Neural crest cell (in vitro differentiated cells): ENCODE measurements at regions not wholly inside any gene's neighbourhood (a gene's known extent, or its start where the extent isn't known, plus 50 kb on each side); places are given as distances from the start of the nearest gene placed in this dataset.

Source experiments
- DNase-seq: peaks from one replicate; pipeline ENCODE4 v3.0.0; 2021; ENCODE audit warnings: low read depth, mixed read lengths, low spot score
- H3K27ac Mint-ChIP-seq: one replicate; pipeline ENCODE4 v1.8.0; 2021; ENCODE audit warnings: mild to moderate bottlenecking, mixed read lengths; ENCODE audit not compliant: unreplicated experiment
- H3K27me3 Mint-ChIP-seq: 2 replicates; pipeline ENCODE4 v1.8.0; 2021; ENCODE audit warnings: low read depth, mild to moderate bottlenecking, mixed read lengths
- H3K36me3 Mint-ChIP-seq: 2 replicates; pipeline ENCODE4 v1.8.0; 2021; ENCODE audit warnings: low read depth, mild to moderate bottlenecking, mixed read lengths
- H3K4me1 Mint-ChIP-seq: 2 replicates; pipeline ENCODE4 v1.8.0; 2021; ENCODE audit warnings: mixed read lengths
- H3K4me3 Mint-ChIP-seq: one replicate; pipeline ENCODE4 v1.8.0; 2021; ENCODE audit warnings: mild to moderate bottlenecking, mixed read lengths
- H3K9me3 Mint-ChIP-seq: 2 replicates; pipeline ENCODE4 v1.8.0; 2021; ENCODE audit warnings: mixed read lengths
- CTCF ChIP-seq: fragments of 200-600 bp; sonication (generic); conservative IDR thresholded peaks from 2 replicates; pipeline ENCODE4 v1.5.0; 2021; ENCODE audit warnings: antibody characterized with exemption, mild to moderate bottlenecking

GRCh38 chr1:58927722-58928085 lies 143.9 kb upstream of the JUN start:
- H3K4me1 Mint-ChIP-seq = no peaks in the 10 kb centered on the region
- no peaks in the 10 kb centered on the region for H3K36me3 Mint-ChIP-seq
- no peaks in the 10 kb centered on the region for H3K27me3 Mint-ChIP-seq
- no peaks in the 10 kb centered on the region for H3K9me3 Mint-ChIP-seq
- DNase-seq = no peak
- no peak for TF ChIP-seq CTCF
- H3K4me3 Mint-ChIP-seq = no peak overlapping the region
- no peak overlapping the region for H3K27ac Mint-ChIP-seq

DNA sequence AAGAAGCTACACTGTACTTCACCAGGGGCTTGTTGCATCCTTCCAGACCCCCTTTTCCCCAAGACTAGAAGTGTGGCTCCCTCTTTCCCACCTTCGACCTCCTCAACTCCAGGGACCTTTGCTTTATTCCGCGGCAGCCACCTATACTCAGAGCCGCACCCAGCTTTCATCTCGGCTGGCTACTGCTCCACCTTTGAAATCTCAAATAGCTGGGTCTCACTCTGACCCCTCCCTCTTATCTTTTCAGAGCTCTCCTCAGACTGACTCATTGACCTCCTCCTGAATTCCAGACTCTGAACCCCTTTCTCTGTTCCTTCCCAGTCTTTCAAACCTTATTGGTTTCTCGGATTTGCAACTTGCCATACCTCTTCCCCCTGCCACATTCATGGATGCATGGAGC lies 144.7 kb upstream of the JUN start:
- Mint-ChIP-seq H3K27me3 (no peaks in the 10 kb centered on the region), H3K4me3 (no peak overlapping the region), H3K27ac (no peak overlapping the region), H3K4me1 (no peaks in the 10 kb centered on the region), H3K36me3 (no peaks in the 10 kb centered on the region), H3K9me3 (peaks cover 1% of the 10 kb centered on the region)
- TF ChIP-seq CTCF = no peak
- no peak for DNase-seq

DNA sequence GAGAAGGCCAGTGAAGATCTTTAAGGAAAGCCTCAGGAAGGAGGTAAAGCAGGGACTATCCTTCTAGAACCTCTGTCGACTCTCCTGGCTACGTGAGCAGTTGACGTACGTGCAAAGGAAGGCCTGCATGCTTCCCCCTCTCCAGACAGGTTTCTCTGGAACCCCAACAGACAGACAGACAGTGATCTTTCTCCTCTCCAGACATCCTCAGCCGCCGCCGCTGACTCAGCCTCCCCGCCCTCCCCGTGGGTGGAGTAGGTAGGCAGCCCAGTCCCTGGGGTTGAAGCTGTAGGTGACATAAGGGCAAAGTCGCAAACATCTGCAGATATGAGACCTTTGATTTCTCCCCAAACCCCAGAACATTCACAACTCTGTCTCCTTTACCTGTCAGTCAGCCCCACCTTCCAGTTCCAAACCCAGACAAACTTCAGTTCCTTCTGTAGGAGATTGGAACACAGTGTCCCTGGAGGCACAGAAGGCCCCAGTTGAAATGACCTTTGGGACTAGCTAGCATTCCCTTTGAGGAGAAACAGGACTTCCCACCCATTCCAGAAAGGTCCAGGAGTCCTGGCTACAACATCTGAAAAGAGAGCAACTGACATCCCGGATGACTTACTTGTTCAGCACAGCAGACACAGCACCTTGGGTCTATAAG lies 146.0 kb upstream of the JUN start:
- no peak overlapping the region for H3K27ac Mint-ChIP-seq
- TF ChIP-seq CTCF = no peak
- peaks cover 4% of the 10 kb centered on the region for H3K9me3 Mint-ChIP-seq
- no peak overlapping the region for H3K4me3 Mint-ChIP-seq
- no peaks in the 10 kb centered on the region for H3K27me3 Mint-ChIP-seq
- H3K4me1 Mint-ChIP-seq = peaks cover 5% of the 10 kb centered on the region
- H3K36me3 Mint-ChIP-seq = no peaks in the 10 kb centered on the region
- no peak for DNase-seq

DNA sequence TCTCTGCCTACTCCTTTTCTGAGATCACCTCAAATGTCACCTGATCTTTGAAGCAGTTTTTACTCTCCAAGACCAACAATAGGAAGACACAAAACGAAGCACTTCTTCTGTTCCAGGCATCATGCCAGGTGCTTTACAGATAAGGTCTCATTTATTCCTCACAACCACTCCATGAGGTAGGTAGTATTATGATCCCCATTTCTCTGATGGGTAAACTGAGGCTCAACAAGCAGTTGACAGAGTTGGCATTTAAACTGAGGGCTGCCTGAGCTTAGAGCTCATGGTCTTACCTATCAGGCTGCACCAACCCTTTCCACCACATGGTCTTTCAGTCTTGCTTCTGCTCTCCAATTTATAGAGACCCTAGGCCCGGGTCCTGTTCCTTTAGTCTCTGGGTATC lies 147.2 kb upstream of the JUN start:
- TF ChIP-seq CTCF = no peak

DNA sequence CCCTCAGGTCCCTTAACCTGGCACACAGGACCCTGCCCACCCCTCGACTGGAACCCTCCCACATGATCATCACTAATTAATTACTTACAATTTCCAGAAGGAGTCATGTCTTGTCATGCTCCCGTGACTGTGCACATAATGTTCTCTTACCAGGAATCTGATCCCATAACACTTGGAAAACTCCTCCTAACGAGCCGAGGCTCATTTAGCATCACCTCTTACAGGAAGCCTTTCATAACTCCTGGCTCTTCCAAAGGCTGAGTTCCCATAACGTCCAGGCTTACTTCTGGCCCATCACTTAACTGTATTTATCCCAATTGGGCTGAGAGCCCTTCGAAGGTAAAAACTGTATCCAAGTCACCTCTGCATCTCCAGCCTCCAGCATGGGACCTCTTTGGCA lies 147.9 kb upstream of the JUN start:
- no peak overlapping the region for H3K27ac Mint-ChIP-seq
- H3K4me1 Mint-ChIP-seq = peaks cover 9% of the 10 kb centered on the region
- no peak for DNase-seq
- no peak for TF ChIP-seq CTCF
- H3K36me3 Mint-ChIP-seq = no peaks in the 10 kb centered on the region
- no peak overlapping the region for H3K4me3 Mint-ChIP-seq
- H3K9me3 Mint-ChIP-seq = peaks cover 4% of the 10 kb centered on the region
- no peaks in the 10 kb centered on the region for H3K27me3 Mint-ChIP-seq

More for the DNA sequence above, 147.2 kb upstream of the JUN start:
- Mint-ChIP-seq H3K9me3 (peaks cover 4% of the 10 kb centered on the region), H3K36me3 (no peaks in the 10 kb centered on the region), H3K27ac (no peak overlapping the region), H3K27me3 (no peaks in the 10 kb centered on the region), H3K4me1 (peaks cover 9% of the 10 kb centered on the region), H3K4me3 (no peak overlapping the region)
- DNase-seq = no peak
